Endothelial cell of umbilical vein (primary cell): ENCODE measurements at regions not wholly inside any gene's neighbourhood (a gene's known extent, or its start where the extent isn't known, plus 50 kb on each side); places are given as distances from the start of the nearest gene placed in this dataset.

ENCODE experiments used
- BruUV-seq: library from RNA; stranded (reverse); fragments of 400-500 nt; replicated peaks from 2 replicates; lab custom pipeline; 2021; lab: Mats Ljungman, UMichigan
- CTCF ChIA-PET: fragments of 300-600, 350-600 bp; sonication (Branson Sonifier 250); formaldehyde crosslinking; loops from one replicate; lab custom pipeline; 2021; ENCODE audit warnings: antibody characterized with exemption, inconsistent platforms; lab: Charles Lee
- POLR2A ChIA-PET: fragments of 300-600, 350-600 bp; sonication (Branson Sonifier 250); formaldehyde crosslinking; loops from one replicate; lab custom pipeline; 2021; ENCODE audit warnings: antibody characterized with exemption, inconsistent platforms; lab: Charles Lee
- DNase-seq: peaks from one replicate; pipeline ENCODE4 v3.0.0-alpha.2; 2011; ENCODE audit warnings: low read depth, low spot score
- FAIRE-seq: peaks from 2 replicates; lab custom pipeline; 2011; peaks lifted over from hg19 to GRCh38; lab: Jason Lieb, UNC
- H2AFZ ChIP-seq: 2 replicates; pipeline ENCODE4 v1.6.0; 2012; ENCODE audit warnings: low read depth, low read length, control low read depth, inconsistent platforms
- H3K27ac ChIP-seq: 2 replicates; pipeline ENCODE4 v1.5.1; 2011; ENCODE audit warnings: low read depth, mild to moderate bottlenecking, control low read depth, low read length, moderate library complexity; ENCODE audit not compliant: insufficient read depth
- H3K27me3 ChIP-seq, 2 experiments: 2 replicates each; pipeline versions ENCODE4 v1.6.0 to v1.6.1; 2011; ENCODE audit warnings: low read length in 2 of 2, mixed read lengths in 1 of 2; ENCODE audit not compliant: control insufficient read depth in 2 of 2, insufficient read depth in 2 of 2
- H3K36me3 ChIP-seq, 2 experiments: 2 replicates in 1 of 2; 3 replicates in 1 of 2; pipeline ENCODE4 v1.5.1; 2011; ENCODE audit warnings: low read length in 2 of 2, mild to moderate bottlenecking in 1 of 2, moderate library complexity in 1 of 2; ENCODE audit not compliant: control insufficient read depth in 2 of 2, insufficient read depth in 2 of 2; ENCODE audit errors: extremely low read depth in 1 of 2
- H3K4me1 ChIP-seq: 3 replicates; pipeline ENCODE4 v1.5.1; 2011; ENCODE audit warnings: mild to moderate bottlenecking, low read length; ENCODE audit not compliant: control insufficient read depth, insufficient read depth; ENCODE audit errors: extremely low read depth
- H3K4me2 ChIP-seq: 2 replicates; pipeline ENCODE4 v1.6.1; 2011; ENCODE audit warnings: low read length, control low read depth, mixed read lengths; ENCODE audit not compliant: insufficient read depth
- H3K4me3 ChIP-seq, 3 experiments: fragments of 200-600 bp in 1 of 3; sonication (generic), shearing (Covaris generic) in 1 of 3; replicated peaks in 1 of 3; 2 replicates each; pipeline ENCODE4 v1.5.1; 2011 to 2016; ENCODE audit warnings: control low read depth in 3 of 3, low read length in 3 of 3, mild to moderate bottlenecking in 2 of 3, inconsistent platforms in 1 of 3, low read depth in 1 of 3, moderate library complexity in 1 of 3; ENCODE audit not compliant: insufficient read depth in 1 of 3
- H3K79me2 ChIP-seq: 2 replicates; pipeline ENCODE4 v1.6.0; 2012; ENCODE audit warnings: low read length, inconsistent platforms; ENCODE audit not compliant: control insufficient read depth, insufficient read depth
- H3K9ac ChIP-seq: replicated peaks from 2 replicates; pipeline ENCODE3; 2011; ENCODE audit warnings: low read length, control low read depth; ENCODE audit not compliant: insufficient read depth; ENCODE audit errors: extremely low read depth
- H3K9me1 ChIP-seq: replicated peaks from 3 replicates; pipeline ENCODE4 v1.6.0; 2011; ENCODE audit warnings: mild to moderate bottlenecking, low read length; ENCODE audit not compliant: control insufficient read depth, insufficient read depth; ENCODE audit errors: extremely low read depth
- H3K9me3 ChIP-seq: replicated peaks from 2 replicates; pipeline ENCODE4 v1.5.1; 2012; ENCODE audit warnings: low read length, inconsistent platforms; ENCODE audit not compliant: control insufficient read depth, insufficient read depth
- H4K20me1 ChIP-seq: replicated peaks from 2 replicates; pipeline ENCODE3; 2011; ENCODE audit warnings: mild to moderate bottlenecking, low read length; ENCODE audit not compliant: control insufficient read depth, insufficient read depth; ENCODE audit errors: extremely low read depth
- EZH2 ChIP-seq: IDR thresholded peaks from 2 replicates; pipeline ENCODE4 v1.6.1; 2012; ENCODE audit warnings: borderline replicate concordance, low read depth, mild to moderate bottlenecking, moderate library complexity, low read length, inconsistent platforms; ENCODE audit not compliant: severe bottlenecking
- FOS ChIP-seq: IDR thresholded peaks from 2 replicates; pipeline ENCODE4 v1.6.1; 2011; ENCODE audit warnings: mild to moderate bottlenecking, low read length, moderate library complexity, borderline replicate concordance; ENCODE audit not compliant: insufficient read depth
- GATA2 ChIP-seq: IDR thresholded peaks from 2 replicates; pipeline ENCODE4 v1.7.0; 2011; ENCODE audit warnings: low read depth, mild to moderate bottlenecking, moderate library complexity, mixed read lengths, low read length; ENCODE audit not compliant: insufficient read length, insufficient read depth
- JUN ChIP-seq: IDR thresholded peaks from 2 replicates; pipeline ENCODE4 v1.6.1; 2011; ENCODE audit warnings: borderline replicate concordance, low read depth; ENCODE audit not compliant: insufficient read length, insufficient read depth
- MYC ChIP-seq: IDR thresholded peaks from one replicate; pipeline ENCODE4 v1.6.1; 2011; ENCODE audit warnings: mild to moderate bottlenecking, low read depth, low read length
- POLR2A ChIP-seq: IDR thresholded peaks from 2 replicates; pipeline ENCODE4 v1.6.1; 2012; ENCODE audit warnings: low read depth, mild to moderate bottlenecking, control low read depth, low read length
- POLR2AphosphoS5 ChIP-seq: IDR thresholded peaks from 2 replicates; pipeline ENCODE4 v1.6.1; 2012; ENCODE audit warnings: low read depth, mild to moderate bottlenecking, control low read depth, low read length, moderate library complexity; ENCODE audit not compliant: insufficient read depth
- dilution Hi-C: fragments of 300-500 bp; cut with MboI; formaldehyde crosslinking; loops from one replicate; pipeline ENCODE4 v1.15.0; 2019; ENCODE audit warnings: low sequenced_read_pairs; ENCODE audit not compliant: extremely low pct_ligation_motif_present
- intact Hi-C: fragments of 100-400 bp; cut with micrococcal nuclease; formaldehyde crosslinking; loops from one replicate; pipeline ENCODE4 v1.10.0; 2022
- TF ChIP-seq, protein P1 (sequence below): IDR thresholded peaks from 2 replicates; pipeline ENCODE4 v1.6.1; 2011; ENCODE audit not compliant: insufficient read depth, insufficient read length
- TF ChIP-seq, protein P2 (sequence below), 2 donors: IDR thresholded peaks; 1 replicate in 1 of 2; 2 replicates in 1 of 2; pipeline ENCODE4 v1.5.1; 2011; ENCODE audit warnings: low read length in 2 of 2, mild to moderate bottlenecking in 2 of 2, moderate library complexity in 2 of 2, control low read depth in 1 of 2, inconsistent platforms in 1 of 2, low read depth in 1 of 2; ENCODE audit not compliant: insufficient read depth in 1 of 2; ENCODE audit errors: extremely low read depth in 1 of 2

DNA sequence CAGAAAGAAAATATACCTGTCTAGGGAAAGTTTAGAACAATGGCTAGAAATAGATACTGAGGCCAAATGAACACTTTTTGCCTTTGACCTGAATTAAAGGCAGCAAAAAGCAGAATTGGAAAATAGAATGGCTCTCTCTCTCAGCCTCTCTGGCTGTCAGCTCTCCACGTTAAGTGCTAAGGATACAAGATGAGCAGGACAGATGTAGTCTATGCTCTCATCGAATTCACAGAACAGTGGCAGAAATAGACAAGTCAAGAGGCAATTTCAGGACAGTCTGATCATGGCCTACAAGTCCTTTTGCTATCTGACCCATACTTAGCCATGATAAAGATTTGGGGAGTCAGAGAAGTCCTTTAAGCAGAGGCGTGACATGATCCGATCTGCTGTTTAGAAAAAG lies 120.2 kb upstream of the CREB1 start:
- CTCF ChIA-PET: interaction anchor here (1.0 kb wide), 1 partner anchor 63 kb away, joined by 3 read pairs; no protein-coding TSS in a partner anchor
- BruUV-seq: no TSS peak
- no peaks in the 10 kb centered on the region for H3K9me1 ChIP-seq
- no peak overlapping the region for H2AFZ ChIP-seq
- H4K20me1 ChIP-seq: no peaks in the 10 kb centered on the region
- dilution Hi-C loops (no loop called here), intact Hi-C loops (no loop called here)
- no peak overlapping the region for H3K27ac ChIP-seq
- H3K27me3 ChIP-seq: no peaks in the 10 kb centered on the region
- H3K9me3 ChIP-seq: no peaks in the 10 kb centered on the region
- H3K4me1 ChIP-seq: no peaks in the 10 kb centered on the region
- no peak for TF ChIP-seq MYC
- no peak for TF ChIP-seq EZH2
- TF ChIP-seq, protein P1, sequence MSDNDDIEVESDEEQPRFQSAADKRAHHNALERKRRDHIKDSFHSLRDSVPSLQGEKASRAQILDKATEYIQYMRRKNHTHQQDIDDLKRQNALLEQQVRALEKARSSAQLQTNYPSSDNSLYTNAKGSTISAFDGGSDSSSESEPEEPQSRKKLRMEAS: no peak
- POLR2A ChIA-PET: no interaction called here
- DNase-seq (no peak), FAIRE-seq (no peak)
- H3K4me2 ChIP-seq: no peak overlapping the region
- no peaks in the 10 kb centered on the region for H3K36me3 ChIP-seq
- no peak overlapping the region for H3K9ac ChIP-seq
- H3K79me2 ChIP-seq: no peaks in the 10 kb centered on the region
- H3K4me3 ChIP-seq: no peak overlapping the region

DNA sequence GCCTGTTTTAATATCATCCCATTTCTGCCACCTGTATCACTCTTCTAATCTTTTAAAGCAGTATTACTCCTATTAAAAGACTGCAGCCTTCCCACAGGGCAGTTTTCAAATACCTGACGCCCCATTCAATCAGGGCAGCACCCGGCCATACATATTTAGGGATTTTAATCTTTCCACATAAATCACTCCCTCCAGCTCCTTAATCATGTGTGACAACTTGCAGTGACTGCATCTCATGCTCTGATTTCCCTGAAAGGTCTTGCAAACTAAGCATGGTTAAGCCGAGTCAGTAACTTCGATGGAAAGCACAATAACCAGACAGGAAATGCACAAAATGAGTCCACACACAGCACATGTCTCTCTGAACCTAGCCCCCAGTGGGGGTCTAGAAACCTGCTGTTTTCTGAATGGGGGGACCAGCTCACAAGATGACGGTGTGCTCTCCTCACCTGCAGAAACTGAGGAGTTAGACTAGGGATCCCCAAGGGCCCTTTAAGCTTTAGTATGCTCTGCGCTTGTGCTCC lies 116.9 kb upstream of the CREB1 start:
- no peaks in the 10 kb centered on the region for H4K20me1 ChIP-seq
- FAIRE-seq: no peak
- H3K27ac ChIP-seq: no peak overlapping the region
- BruUV-seq: no TSS peak
- ChIA-PET CTCF (no interaction called here), POLR2A (no interaction called here)
- no peaks in the 10 kb centered on the region for H3K79me2 ChIP-seq
- no peak overlapping the region for H3K9ac ChIP-seq
- no peak overlapping the region for H3K4me2 ChIP-seq
- no peak for DNase-seq
- no peaks in the 10 kb centered on the region for H3K9me3 ChIP-seq
- H3K4me1 ChIP-seq: no peaks in the 10 kb centered on the region
- H3K9me1 ChIP-seq: no peaks in the 10 kb centered on the region
- no peak overlapping the region for H3K4me3 ChIP-seq
- no peaks in the 10 kb centered on the region for H3K27me3 ChIP-seq
- H2AFZ ChIP-seq: no peak overlapping the region
- TF ChIP-seq MYC (no peak), POLR2AphosphoS5 (no peak), JUN (no peak), FOS (no peak), POLR2A (no peak), EZH2 (no peak), GATA2 (no peak)
- TF ChIP-seq, protein P1: no peak
- TF ChIP-seq, protein P2, sequence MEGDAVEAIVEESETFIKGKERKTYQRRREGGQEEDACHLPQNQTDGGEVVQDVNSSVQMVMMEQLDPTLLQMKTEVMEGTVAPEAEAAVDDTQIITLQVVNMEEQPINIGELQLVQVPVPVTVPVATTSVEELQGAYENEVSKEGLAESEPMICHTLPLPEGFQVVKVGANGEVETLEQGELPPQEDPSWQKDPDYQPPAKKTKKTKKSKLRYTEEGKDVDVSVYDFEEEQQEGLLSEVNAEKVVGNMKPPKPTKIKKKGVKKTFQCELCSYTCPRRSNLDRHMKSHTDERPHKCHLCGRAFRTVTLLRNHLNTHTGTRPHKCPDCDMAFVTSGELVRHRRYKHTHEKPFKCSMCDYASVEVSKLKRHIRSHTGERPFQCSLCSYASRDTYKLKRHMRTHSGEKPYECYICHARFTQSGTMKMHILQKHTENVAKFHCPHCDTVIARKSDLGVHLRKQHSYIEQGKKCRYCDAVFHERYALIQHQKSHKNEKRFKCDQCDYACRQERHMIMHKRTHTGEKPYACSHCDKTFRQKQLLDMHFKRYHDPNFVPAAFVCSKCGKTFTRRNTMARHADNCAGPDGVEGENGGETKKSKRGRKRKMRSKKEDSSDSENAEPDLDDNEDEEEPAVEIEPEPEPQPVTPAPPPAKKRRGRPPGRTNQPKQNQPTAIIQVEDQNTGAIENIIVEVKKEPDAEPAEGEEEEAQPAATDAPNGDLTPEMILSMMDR (IDR thresholded peaks at IDR 0.05; ENCODE audit: extremely low read depth in 1 of 2, insufficient read depth in 1 of 2, low read depth in 1 of 2, low read length in 2 of 2): no peak
- intact Hi-C loops (no loop called here), dilution Hi-C loops (no loop called here)
- H3K36me3 ChIP-seq: no peaks in the 10 kb centered on the region
